Activated CD8-positive, alpha-beta T cell treated with anti-CD3 and anti-CD28 coated beads for 36 hours (primary cell): ENCODE measurements at regions not wholly inside any gene's neighbourhood (a gene's known extent, or its start where the extent isn't known, plus 50 kb on each side); places are given as distances from the start of the nearest gene placed in this dataset.
"Not testable (repeated sequence)": the region's sequence is repeated elsewhere in the genome, so short reads cannot be mapped to it uniquely, and the experiment has no call there.

ENCODE experiments used
- ATAC-seq: fragments of 200-7000 bp; cut with Tn5 transposase; one replicate; pipeline ENCODE4 v1.10.0; 2021; ENCODE audit warnings: mild to moderate bottlenecking, moderate library complexity
- CTCF ChIA-PET: fragments of 350-600 bp; sonication (Branson Sonifier 250); formaldehyde crosslinking; loops from one replicate; lab custom pipeline; 2021; ENCODE audit warnings: antibody characterized with exemption; lab: Charles Lee
- POLR2A ChIA-PET: fragments of 350-600 bp; sonication (Branson Sonifier 250); formaldehyde crosslinking; loops from one replicate; lab custom pipeline; 2021; ENCODE audit warnings: antibody characterized with exemption; lab: Charles Lee
- DNase-seq: peaks from one replicate; pipeline ENCODE4 v3.0.0-alpha.2; 2020
- H3K27ac Mint-ChIP-seq: one replicate; pipeline ENCODE4 v1.8.0; 2021; ENCODE audit warnings: mild to moderate bottlenecking, mixed read lengths
- H3K27me3 Mint-ChIP-seq: one replicate; pipeline ENCODE4 v1.8.0; 2021; ENCODE audit warnings: mixed read lengths
- H3K36me3 Mint-ChIP-seq: one replicate; pipeline ENCODE4 v1.8.0; 2021; ENCODE audit warnings: low read depth, mixed read lengths
- H3K4me1 Mint-ChIP-seq: one replicate; pipeline ENCODE4 v1.8.0; 2021; ENCODE audit warnings: low read depth, mixed read lengths
- H3K4me3 Mint-ChIP-seq: one replicate; pipeline ENCODE4 v1.8.0; 2021; ENCODE audit warnings: mild to moderate bottlenecking, moderate library complexity, mixed read lengths
- H3K9me3 Mint-ChIP-seq: one replicate; pipeline ENCODE4 v1.8.0; 2021; ENCODE audit warnings: mixed read lengths
- intact Hi-C: fragments of 100-400 bp; cut with micrococcal nuclease; formaldehyde crosslinking; loops from one replicate; pipeline ENCODE4 v1.10.0; 2022
- TF ChIP-seq, protein P1 (sequence below): fragments of 200-600 bp; IDR thresholded peaks from one replicate; pipeline ENCODE4 v1.8.0; 2022; ENCODE audit warnings: antibody characterized with exemption, mild to moderate bottlenecking

GRCh38 chr1:187568067-187568466 lies 739.3 kb downstream of the PLA2G4A start:
- ATAC-seq (no peak), DNase-seq (no peak)
- no peak overlapping the region for H3K4me3 Mint-ChIP-seq
- no peaks in the 10 kb centered on the region for H3K27me3 Mint-ChIP-seq
- H3K36me3 Mint-ChIP-seq, result no peaks in the 10 kb centered on the region
- POLR2A ChIA-PET, result interaction anchor here (0.7 kb wide), 1 partner anchor 1506 kb away, joined by 4 read pairs; no protein-coding TSS in a partner anchor
- CTCF ChIA-PET, result no interaction called here
- TF ChIP-seq, protein P1, sequence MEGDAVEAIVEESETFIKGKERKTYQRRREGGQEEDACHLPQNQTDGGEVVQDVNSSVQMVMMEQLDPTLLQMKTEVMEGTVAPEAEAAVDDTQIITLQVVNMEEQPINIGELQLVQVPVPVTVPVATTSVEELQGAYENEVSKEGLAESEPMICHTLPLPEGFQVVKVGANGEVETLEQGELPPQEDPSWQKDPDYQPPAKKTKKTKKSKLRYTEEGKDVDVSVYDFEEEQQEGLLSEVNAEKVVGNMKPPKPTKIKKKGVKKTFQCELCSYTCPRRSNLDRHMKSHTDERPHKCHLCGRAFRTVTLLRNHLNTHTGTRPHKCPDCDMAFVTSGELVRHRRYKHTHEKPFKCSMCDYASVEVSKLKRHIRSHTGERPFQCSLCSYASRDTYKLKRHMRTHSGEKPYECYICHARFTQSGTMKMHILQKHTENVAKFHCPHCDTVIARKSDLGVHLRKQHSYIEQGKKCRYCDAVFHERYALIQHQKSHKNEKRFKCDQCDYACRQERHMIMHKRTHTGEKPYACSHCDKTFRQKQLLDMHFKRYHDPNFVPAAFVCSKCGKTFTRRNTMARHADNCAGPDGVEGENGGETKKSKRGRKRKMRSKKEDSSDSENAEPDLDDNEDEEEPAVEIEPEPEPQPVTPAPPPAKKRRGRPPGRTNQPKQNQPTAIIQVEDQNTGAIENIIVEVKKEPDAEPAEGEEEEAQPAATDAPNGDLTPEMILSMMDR, result no peak
- intact Hi-C loops, result no loop called here
- no peaks in the 10 kb centered on the region for H3K4me1 Mint-ChIP-seq
- H3K9me3 Mint-ChIP-seq, result peaks cover 1% of the 10 kb centered on the region
- no peak overlapping the region for H3K27ac Mint-ChIP-seq

GRCh38 chr1:187570166-187570565 lies 741.4 kb downstream of the PLA2G4A start:
- no peak for DNase-seq
- CTCF ChIA-PET, result no interaction called here
- no peaks in the 10 kb centered on the region for H3K4me1 Mint-ChIP-seq

DNA sequence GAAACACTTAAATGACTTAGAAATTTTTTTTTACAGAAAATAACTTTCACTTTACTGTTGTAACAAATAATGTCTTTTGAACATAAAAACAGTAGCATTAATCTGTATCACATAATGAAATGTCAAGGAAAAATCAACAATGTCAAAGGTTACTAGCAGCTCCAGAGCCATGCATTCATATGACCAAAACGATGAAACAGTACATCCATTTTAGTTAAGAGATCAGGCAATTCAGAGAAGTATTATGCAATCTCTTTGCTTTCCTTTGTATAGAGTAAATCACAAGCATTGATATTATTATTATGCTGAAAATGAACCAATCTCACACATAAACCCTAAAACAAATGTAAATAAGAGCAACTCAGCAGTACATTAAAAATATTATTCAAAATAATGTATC lies 748.9 kb downstream of the PLA2G4A start:
- Mint-ChIP-seq H3K4me1 (no peaks in the 10 kb centered on the region), H3K4me3 (no peak overlapping the region), H3K27ac (no peak overlapping the region), H3K27me3 (no peaks in the 10 kb centered on the region), H3K36me3 (no peaks in the 10 kb centered on the region), H3K9me3 (peaks cover 6% of the 10 kb centered on the region)
- POLR2A ChIA-PET, result no interaction called here
- DNase-seq (no peak), ATAC-seq (no peak)
- intact Hi-C loops, result no loop called here
- TF ChIP-seq, protein P1, result no peak
- CTCF ChIA-PET, result no interaction called here

More at GRCh38 chr1:187570166-187570565, 741.4 kb downstream of the PLA2G4A start:
- TF ChIP-seq, protein P1, result no peak
- no peak for ATAC-seq
- intact Hi-C loops, result no loop called here
- no peaks in the 10 kb centered on the region for H3K36me3 Mint-ChIP-seq
- H3K27ac Mint-ChIP-seq, result no peak overlapping the region
- H3K27me3 Mint-ChIP-seq, result no peaks in the 10 kb centered on the region
- POLR2A ChIA-PET, result no interaction called here
- no peaks in the 10 kb centered on the region for H3K9me3 Mint-ChIP-seq
- no peak overlapping the region for H3K4me3 Mint-ChIP-seq

DNA sequence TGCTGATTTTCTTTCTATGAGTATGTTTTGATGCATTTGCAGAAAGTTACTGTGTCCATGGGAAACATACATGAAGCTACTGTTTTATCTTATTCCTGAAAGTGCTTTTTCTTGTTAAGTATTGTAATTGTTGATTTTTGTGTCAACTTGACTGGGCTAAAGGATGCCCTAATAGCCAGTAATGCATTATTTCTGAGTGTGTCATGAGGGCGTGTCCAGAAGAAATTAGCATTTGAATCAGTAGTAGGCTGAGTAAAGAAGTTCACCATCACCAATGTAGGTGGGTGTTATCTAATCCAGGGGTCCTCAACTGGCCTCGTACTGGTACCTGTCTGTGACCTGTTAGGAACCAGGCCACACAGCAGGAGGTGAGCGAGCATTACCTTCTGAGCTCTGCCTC lies 760.2 kb downstream of the PLA2G4A start:
- CTCF ChIA-PET, result no interaction called here
- TF ChIP-seq, protein P1, result no peak
- POLR2A ChIA-PET, result no interaction called here
- ATAC-seq (no peak), DNase-seq (no peak)
- no peak overlapping the region for H3K27ac Mint-ChIP-seq
- intact Hi-C loops, result no loop called here
- no peak overlapping the region for H3K4me3 Mint-ChIP-seq
- peaks cover 2% of the 10 kb centered on the region for H3K9me3 Mint-ChIP-seq
- H3K36me3 Mint-ChIP-seq, result no peaks in the 10 kb centered on the region
- H3K27me3 Mint-ChIP-seq, result no peaks in the 10 kb centered on the region
- H3K4me1 Mint-ChIP-seq, result no peaks in the 10 kb centered on the region

GRCh38 chr1:187605736-187606135 lies 777.0 kb downstream of the PLA2G4A start:
- Mint-ChIP-seq H3K4me3 (no peak overlapping the region), H3K36me3 (no peaks in the 10 kb centered on the region), H3K9me3 (peaks cover 9% of the 10 kb centered on the region), H3K4me1 (no peaks in the 10 kb centered on the region), H3K27me3 (no peaks in the 10 kb centered on the region), H3K27ac (no peak overlapping the region)
- intact Hi-C loops, result no loop called here
- ATAC-seq, result no peak
- CTCF ChIA-PET, result no interaction called here
- DNase-seq, result no peak
- POLR2A ChIA-PET, result no interaction called here
- TF ChIP-seq, protein P1, result no peak

DNA sequence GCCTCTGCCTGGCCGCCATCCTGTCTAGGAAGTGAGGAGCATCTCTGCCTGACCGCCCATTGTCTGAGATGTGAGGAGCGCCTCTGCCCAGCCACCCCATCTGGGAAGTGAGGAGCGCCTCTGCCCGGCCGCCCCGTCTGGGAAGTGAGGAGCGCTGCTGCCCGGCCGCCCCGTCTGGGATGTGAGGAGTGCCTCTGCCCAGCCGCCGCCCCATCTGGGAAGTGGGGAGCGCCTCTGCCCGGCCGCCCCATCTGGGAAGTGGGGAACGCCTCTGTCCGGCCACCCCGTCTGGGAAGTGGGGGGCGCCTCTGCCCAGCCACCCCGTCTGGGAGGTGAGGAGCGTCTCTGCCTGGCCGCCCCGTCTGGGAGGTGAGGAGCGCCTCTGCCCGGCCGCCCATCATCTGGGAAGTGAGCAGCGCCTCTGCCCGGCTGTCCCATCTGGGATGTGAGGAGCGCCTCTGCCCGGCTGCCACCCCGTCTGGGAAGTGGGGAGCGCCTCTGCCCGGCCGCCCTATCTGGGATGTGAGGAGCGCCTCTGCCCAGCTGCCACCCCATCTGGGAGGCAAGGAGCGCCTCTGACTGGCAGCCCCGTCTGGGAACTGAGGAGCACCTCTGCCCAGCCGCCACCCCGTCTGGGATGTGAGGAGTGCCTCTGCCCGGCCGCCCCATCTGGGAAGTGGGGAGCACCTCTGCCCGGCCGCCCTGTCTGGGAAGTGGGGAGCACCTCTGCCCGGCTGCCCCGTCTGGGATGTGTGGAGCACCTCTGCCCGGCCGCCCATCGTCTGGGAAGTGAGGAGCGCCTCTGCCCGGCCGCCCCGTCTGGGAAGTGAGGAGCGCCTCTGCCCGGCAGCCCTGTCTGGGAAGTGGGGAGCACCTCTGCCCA lies 787.3 kb downstream of the PLA2G4A start:
- ATAC-seq, CTCF ChIA-PET, H3K36me3 Mint-ChIP-seq, H3K27me3 Mint-ChIP-seq, POLR2A ChIA-PET, H3K4me1 Mint-ChIP-seq, H3K27ac Mint-ChIP-seq, intact Hi-C loops, DNase-seq, H3K4me3 Mint-ChIP-seq: not testable (repeated sequence)
- peaks cover 16% of the 10 kb centered on the region for H3K9me3 Mint-ChIP-seq

GRCh38 chr1:187616830-187617229 lies 788.1 kb downstream of the PLA2G4A start:
- peaks cover 14% of the 10 kb centered on the region for H3K9me3 Mint-ChIP-seq
- CTCF ChIA-PET, result not testable (repeated sequence)

More at GRCh38 chr1:187616830-187617229, 788.1 kb downstream of the PLA2G4A start:
- POLR2A ChIA-PET, H3K4me1 Mint-ChIP-seq, ATAC-seq, H3K36me3 Mint-ChIP-seq, H3K27me3 Mint-ChIP-seq, intact Hi-C loops, DNase-seq, H3K27ac Mint-ChIP-seq, H3K4me3 Mint-ChIP-seq: not testable (repeated sequence)
